HG03135 (cell line): ENCODE measurements at regions not wholly inside any gene's neighbourhood (a gene's known extent, or its start where the extent isn't known, plus 50 kb on each side); places are given as distances from the start of the nearest gene placed in this dataset.
"Not testable (repeated sequence)": the region's sequence is repeated elsewhere in the genome, so short reads cannot be mapped to it uniquely, and the experiment has no call there.

Experiments used
- ATAC-seq: cut with Tn5 transposase; IDR thresholded peaks from one replicate; pipeline ENCODE4 v1.9.1; 2021; ENCODE audit warnings: mild to moderate bottlenecking, moderate library complexity; ENCODE audit not compliant: unreplicated experiment

- no peak for ATAC-seq
These were observed 585.2 kb downstream of the CCDC85A start for GRCh38 chr2:56768973-56769372.

GRCh38 chr2:56770490-56770889 is 586.7 kb downstream of the CCDC85A start:
- ATAC-seq = no peak

GRCh38 chr2:56784046-56784445 is 600.3 kb downstream of the CCDC85A start:
- ATAC-seq = no peak

- ATAC-seq = no peak
These were observed 617.4 kb downstream of the CCDC85A start for GRCh38 chr2:56801214-56801613.

GRCh38 chr2:56801770-56802169 is 618.0 kb downstream of the CCDC85A start:
- no peak for ATAC-seq

GRCh38 chr2:56803596-56803995 is 619.8 kb downstream of the CCDC85A start:
- no peak for ATAC-seq

- ATAC-seq = no peak
These were observed 623.1 kb downstream of the CCDC85A start for GRCh38 chr2:56806924-56807323.

GRCh38 chr2:56807861-56808260 is 624.1 kb downstream of the CCDC85A start:
- no peak for ATAC-seq

GRCh38 chr2:56811401-56811800 is 627.6 kb downstream of the CCDC85A start:
- ATAC-seq = no peak

- ATAC-seq = no peak
These were observed 628.6 kb downstream of the CCDC85A start for GRCh38 chr2:56812432-56812831.

GRCh38 chr2:56813490-56813889 is 629.7 kb downstream of the CCDC85A start:
- ATAC-seq = no peak

GRCh38 chr2:56816666-56817065 is 632.9 kb downstream of the CCDC85A start:
- ATAC-seq = no peak

GRCh38 chr2:56831780-56832179 is 648.0 kb downstream of the CCDC85A start:
- no peak for ATAC-seq

GRCh38 chr2:56834686-56835085 is 650.9 kb downstream of the CCDC85A start:
- ATAC-seq = no peak

- not testable (repeated sequence) for ATAC-seq
These were observed 656.2 kb downstream of the CCDC85A start for GRCh38 chr2:56840009-56840408.

- no peak for ATAC-seq
These were observed 677.2 kb downstream of the CCDC85A start for GRCh38 chr2:56860991-56861390.

GRCh38 chr2:56871644-56872043 is 687.9 kb downstream of the CCDC85A start:
- no peak for ATAC-seq

- no peak for ATAC-seq
These were observed 690.9 kb downstream of the CCDC85A start for GRCh38 chr2:56874717-56875116.

GRCh38 chr2:56889738-56890137 is 705.9 kb downstream of the CCDC85A start:
- ATAC-seq = no peak

GRCh38 chr2:56892382-56892781 is 708.6 kb downstream of the CCDC85A start:
- ATAC-seq = no peak

GRCh38 chr2:56898986-56899385 is 715.2 kb downstream of the CCDC85A start:
- no peak for ATAC-seq

- no peak for ATAC-seq
These were observed 728.7 kb downstream of the CCDC85A start for GRCh38 chr2:56912490-56912889.

- no peak for ATAC-seq
These were observed 735.0 kb downstream of the CCDC85A start for GRCh38 chr2:56918790-56919189.

GRCh38 chr2:56933976-56934375 is 750.2 kb downstream of the CCDC85A start:
- no peak for ATAC-seq
